Stimulated activated CD8-positive, alpha-beta memory T cell treated with anti-CD3 and anti-CD28 coated beads, Interleukin-15, amount 100 ng/mL, for 1 hour (primary cell): ENCODE measurements at regions not wholly inside any gene's neighbourhood (a gene's known extent, or its start where the extent isn't known, plus 50 kb on each side); places are given as distances from the start of the nearest gene placed in this dataset.
"Not testable (repeated sequence)": the region's sequence is repeated elsewhere in the genome, so short reads cannot be mapped to it uniquely, and the experiment has no call there.

Experiments used
- DNase-seq: peaks from one replicate; pipeline ENCODE4 v3.0.0-alpha.2; 2020; ENCODE audit warnings: low read depth

DNA sequence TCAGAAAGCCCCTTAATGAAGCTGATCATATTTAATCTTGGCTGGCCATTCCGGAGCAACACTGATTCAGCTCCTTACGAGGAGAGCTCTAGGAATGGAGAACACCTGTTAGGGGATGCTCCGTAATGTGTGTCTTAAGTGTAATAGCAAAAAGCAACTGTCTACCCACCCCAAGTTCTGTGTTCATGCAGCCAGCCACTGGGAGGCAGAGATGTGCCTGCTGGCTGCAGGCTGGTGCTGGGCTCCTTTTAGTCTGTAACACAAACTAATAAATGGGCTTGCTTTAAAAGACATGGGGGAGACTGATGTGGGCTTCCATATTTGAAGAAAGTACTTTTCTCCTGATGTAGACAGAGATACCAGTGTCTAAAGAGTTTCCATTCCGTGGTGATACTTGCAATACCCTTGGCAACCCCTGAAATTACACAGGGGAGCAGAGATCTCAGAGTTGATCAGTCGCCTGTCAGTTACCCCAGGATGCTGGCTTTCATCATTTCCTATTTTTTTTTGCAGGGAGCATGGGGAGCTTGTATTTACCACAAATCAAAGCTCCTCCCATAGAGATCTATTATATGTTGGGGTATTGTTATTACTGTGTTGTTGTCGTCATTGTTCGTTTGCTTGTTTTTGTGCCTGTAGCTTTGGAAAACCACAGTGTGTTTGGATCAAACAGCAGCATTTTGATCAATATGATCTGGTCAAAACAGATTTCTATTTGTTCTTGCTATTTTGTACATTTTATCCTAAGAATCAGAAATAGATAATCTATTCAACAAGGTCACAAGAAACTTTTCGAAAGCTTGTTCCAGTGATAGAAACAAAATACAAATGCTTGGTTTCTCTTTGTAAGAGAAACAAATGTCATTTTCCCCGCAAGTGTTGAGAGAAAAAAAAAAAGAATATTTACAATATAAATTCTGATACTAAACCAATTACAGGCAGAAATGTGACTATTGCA, 65.8 kb downstream of the MTX3 start:
- DNase-seq = no peak

GRCh38 chr5:79923431-79923830, 67.6 kb downstream of the MTX3 start:
- DNase-seq = no peak

DNA sequence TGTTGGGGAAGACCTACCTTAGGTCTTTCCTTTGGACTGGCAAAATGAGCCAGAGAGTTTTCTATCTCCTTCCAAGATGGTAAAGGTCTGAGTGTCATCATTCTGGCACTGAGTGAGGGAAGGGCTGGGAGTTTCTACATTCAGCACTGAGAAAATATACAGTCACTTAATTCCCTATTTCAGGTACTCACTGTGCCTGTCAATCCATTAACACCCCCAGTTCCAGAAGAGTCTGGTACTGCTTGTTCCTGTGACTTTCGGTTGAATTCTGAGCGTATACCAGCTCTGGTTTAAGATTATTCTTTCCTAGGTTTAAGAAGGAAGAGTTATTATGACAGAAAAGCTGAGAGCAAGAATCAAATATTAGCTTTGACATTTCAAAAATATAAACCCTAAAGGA, 68.4 kb downstream of the MTX3 start:
- no peak for DNase-seq

GRCh38 chr5:79907452-79907851, 83.6 kb downstream of the MTX3 start:
- DNase-seq = not testable (repeated sequence)

DNA sequence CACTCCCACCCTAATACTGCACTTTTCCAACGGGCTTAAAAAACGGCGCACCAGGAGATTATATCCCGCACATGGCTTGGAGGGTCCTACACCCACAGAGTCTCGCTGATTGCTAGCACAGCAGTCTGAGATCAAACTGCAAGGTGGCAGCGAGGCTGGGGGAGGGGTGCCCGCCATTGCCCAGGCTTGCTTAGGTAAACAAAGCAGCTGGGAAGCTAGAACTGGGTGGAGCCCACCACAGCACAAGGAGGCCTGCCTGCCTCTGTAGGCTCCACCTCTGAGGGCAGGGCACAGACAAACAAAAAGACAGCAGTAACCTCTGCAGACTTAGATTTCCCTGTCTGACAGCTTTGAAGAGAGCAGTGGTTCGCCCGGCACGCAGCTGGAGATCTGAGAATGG, 88.5 kb downstream of the MTX3 start:
- DNase-seq = not testable (repeated sequence)

- no peak for DNase-seq
Observed at GRCh38 chr5:79901631-79902030, 89.4 kb downstream of the MTX3 start.

DNA sequence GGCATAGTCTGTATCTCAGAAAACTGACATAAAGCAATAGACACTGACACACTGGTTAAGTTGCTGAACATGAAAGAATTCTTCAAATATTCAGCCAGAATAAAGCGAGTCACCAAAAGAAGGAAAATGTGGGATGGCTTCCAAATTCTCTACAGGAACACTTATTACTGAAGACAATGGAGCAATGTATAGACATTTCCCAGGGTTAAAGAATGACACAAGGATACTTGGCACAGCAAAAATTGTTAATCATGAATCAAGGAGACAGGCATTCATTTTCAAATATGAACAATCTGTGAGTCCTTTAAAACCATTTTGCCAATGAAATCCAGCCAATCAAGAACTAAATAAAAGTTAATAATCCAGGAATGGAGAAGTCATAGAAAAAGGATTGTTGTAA, 92.5 kb downstream of the MTX3 start:
- DNase-seq = no peak

DNA sequence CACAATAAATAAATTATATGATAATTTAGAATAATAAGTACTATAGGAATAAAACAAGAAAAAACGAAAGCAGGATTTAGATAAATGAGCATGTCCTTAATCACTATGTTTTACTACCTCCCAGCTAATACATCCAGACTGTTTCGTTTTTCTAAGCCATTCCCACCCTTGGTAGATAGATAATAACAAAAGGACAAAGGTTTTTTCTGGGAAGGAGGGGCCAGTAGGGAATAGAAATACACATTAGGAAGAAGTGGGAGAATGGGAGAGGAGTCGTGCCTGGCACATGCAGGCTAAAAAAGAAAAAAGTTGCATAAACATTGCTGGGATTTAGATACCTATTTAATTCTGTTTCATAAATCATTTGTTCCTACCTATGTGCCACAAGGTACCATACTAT, 97.1 kb downstream of the MTX3 start:
- DNase-seq = no peak

GRCh38 chr5:79893485-79893884, 97.6 kb downstream of the MTX3 start:
- DNase-seq = no peak

- DNase-seq = no peak
Observed at GRCh38 chr5:79890930-79891249, 100.2 kb downstream of the MTX3 start.

- no peak for DNase-seq
Observed at GRCh38 chr5:79890119-79890929, 100.7 kb downstream of the MTX3 start.

- no peak for DNase-seq
Observed at GRCh38 chr5:79888643-79889042, 102.4 kb downstream of the MTX3 start.

GRCh38 chr5:79886925-79887655, 104.0 kb downstream of the MTX3 start:
- DNase-seq = no peak

DNA sequence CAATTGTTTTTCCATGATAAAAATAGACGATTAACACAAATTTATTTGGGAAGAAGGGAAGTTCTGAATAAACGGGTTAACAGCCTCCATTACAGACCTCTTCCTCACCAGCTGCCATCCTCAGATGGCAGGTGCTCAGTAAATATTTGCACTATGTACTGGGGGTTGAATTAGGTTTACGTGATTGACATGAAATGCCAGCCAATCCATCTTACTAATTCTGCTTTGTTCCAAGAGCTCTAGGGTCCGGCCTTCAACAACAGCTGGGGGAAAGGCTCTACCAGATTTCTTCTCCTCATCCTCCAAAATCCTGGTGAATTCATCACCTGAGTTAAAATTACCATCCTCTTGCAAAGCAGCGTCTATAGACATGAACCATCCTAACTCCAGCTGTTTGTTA, 104.6 kb downstream of the MTX3 start:
- no peak for DNase-seq

DNA sequence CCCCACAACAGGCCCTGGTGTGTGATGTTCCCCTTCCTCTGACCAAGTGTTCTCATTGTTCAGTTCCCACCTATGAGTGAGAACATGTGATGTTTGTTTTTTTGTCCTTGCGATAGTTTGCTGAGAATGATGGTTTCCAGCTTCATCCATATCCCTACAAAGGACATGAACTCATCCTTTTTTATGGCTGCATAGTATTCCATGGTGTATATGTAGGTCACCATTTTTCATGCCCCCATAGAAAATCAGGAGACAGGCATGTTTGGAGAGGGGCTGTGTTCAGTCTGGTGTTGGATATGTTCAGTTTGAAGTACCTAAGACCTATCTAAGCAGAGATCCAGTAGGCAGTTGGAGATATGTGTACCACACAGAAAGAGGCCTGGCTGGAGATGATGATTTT, 111.2 kb downstream of the MTX3 start:
- not testable (repeated sequence) for DNase-seq

DNA sequence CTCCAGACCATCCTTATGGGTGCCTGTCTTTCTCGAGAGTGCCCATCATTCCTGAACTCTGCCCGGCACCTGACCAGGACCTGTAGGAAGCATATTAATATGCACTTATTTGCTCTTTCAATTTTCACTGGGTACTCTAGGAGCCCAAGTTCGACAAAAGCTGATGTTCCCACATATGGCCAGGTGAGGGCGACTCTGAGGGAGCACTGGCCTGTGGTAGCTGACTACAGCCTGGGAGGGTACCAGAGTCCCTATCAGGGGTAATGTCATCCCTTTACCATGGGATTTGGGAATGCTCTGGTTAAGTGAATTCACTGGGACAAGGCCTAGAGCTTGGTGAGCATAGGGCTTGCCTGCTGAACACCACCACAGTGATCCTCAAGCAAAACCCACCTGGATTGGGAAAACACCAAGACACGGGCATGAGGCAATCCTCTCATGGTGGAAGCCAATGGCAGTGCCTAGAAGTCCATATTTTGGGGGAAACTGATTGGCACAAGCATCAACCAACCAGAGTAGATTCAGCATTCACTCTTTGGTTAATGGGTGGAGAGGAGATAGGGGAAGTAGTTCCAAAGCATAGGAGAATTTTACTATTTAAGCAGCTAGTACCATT, 112.2 kb downstream of the MTX3 start:
- DNase-seq = no peak

GRCh38 chr5:79878136-79878679, 112.9 kb downstream of the MTX3 start:
- no peak for DNase-seq

DNA sequence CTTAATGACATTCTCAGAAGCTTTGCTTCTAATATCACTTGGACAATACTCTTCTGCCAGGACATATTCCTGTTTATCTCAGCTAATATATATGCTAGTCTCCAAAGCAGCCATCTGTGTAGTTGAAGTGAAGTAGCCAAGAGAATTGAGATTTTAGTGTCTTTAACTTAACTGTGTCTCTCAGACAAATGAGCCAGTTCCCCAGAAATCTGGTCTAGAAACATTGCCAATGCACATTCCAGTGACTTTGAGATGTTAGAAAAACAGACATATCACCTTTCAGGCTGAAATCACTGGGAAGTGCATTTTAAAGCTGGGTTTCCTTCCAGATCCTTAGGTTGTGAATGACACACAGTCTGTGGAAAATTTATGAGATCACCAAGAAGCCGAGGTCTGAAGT, 114.6 kb downstream of the MTX3 start:
- no peak for DNase-seq

- DNase-seq = no peak
Observed at GRCh38 chr5:79875230-79875629, 115.8 kb downstream of the MTX3 start.

- no peak for DNase-seq
Observed at GRCh38 chr5:79873187-79873586, 117.9 kb downstream of the MTX3 start.

DNA sequence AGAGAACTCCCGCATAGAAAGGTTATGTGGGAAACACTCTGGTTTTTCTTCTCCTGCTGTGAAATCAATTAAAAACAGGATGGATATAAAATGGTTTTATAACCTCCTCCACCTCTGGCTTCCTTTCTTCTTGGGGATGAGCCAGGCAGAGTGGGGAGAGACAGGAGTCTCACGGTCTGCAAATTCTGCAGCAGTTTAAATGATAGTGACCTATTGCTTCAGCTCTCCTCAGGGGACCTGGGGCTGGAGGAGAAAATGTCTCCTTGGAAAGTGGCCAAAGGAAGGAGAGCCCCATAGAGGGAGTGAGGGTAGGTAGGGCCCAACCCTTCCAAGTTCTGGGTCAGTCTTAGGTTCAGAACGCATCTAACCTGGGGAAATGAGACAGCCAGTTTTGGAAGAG, 118.8 kb downstream of the MTX3 start:
- DNase-seq = no peak
